Midbrain (tissue), 1 donor: ENCODE measurements at regions not wholly inside any gene's neighbourhood (a gene's known extent, or its start where the extent isn't known, plus 50 kb on each side); places are given as distances from the start of the nearest gene placed in this dataset.

Experiments
- DNase-seq: peaks from one replicate; lab custom pipeline; 2025; lab: John Stamatoyannopoulos, UW

DNA sequence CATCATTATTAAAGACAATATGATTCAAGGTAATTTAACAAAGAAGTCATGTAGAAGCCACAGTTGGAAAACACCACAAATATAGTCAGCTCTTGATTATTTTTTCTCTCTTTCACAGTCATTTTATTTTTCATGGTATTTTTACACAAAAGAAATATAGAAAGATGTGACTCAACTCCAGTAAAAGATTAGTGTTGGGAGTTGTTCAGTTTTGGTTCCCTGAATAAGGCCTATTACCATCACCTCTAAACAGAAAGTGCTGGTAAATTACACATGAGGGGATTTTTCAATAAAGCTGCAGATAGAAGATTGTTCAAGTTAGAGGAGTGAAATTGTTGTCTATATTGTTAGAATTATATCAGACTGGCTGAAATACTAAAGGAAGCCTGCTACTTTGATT is 107.0 kb downstream of the DDIT4L start:
- no peak for DNase-seq

DNA sequence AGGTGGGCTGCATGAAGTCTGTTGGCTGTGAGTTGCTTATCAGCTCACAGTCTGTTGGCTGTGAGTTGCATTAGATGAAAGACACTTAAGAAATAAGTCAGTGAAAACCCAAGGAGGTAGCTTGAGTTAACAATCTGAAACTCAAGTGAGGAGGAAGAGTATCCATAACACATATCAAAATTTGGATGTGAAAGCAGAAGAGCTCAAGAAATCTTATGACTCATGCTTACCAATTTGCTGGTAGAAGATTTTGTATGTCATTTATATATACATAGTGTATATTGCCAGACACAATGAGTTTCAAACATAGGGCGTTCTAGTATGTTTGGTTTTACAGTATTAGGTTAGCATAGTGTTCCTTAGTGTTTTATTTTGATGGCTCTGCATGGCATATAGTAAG is 107.4 kb downstream of the DDIT4L start:
- no peak for DNase-seq

DNA sequence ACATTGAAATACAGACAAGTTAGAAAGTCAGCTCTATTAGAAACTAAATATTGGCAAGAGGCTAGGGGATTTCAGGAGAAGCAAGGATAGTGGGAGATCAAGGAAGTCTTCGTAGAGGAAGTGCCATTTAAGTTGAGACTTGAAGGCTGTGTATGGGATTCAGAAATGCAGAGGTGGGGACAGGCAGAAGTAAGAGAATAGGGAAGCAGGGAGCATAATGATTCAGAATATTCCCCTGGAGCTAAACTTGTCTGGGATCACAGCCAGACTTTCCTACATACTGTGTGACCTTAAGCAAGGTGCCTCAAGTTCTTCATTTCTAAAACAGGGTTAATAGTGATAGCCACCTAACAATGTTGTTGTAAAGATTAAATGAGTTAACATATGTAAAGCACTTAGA is 108.8 kb downstream of the DDIT4L start:
- no peak for DNase-seq

GRCh38 chr4:100079264-100079663 is 111.0 kb downstream of the DDIT4L start:
- no peak for DNase-seq

DNA sequence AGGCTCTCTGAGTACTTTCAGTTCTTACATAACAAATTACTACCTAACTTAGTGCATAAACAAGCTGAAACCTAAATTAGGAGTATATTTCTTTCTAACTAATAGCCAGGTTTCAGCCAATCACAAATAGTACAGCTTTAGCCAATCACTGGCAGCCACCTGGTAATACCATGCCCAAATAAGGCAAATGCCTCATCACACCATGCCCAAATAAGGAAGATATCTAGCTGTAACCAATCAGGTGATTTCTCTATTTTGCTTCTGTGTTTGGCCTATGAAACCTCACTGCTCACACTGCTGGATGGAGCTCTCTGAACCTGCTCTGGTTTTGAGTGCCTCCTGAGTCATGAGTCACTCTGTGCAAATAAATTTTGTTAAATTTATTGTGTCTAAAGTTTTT is 113.5 kb downstream of the DDIT4L start:
- no peak for DNase-seq

DNA sequence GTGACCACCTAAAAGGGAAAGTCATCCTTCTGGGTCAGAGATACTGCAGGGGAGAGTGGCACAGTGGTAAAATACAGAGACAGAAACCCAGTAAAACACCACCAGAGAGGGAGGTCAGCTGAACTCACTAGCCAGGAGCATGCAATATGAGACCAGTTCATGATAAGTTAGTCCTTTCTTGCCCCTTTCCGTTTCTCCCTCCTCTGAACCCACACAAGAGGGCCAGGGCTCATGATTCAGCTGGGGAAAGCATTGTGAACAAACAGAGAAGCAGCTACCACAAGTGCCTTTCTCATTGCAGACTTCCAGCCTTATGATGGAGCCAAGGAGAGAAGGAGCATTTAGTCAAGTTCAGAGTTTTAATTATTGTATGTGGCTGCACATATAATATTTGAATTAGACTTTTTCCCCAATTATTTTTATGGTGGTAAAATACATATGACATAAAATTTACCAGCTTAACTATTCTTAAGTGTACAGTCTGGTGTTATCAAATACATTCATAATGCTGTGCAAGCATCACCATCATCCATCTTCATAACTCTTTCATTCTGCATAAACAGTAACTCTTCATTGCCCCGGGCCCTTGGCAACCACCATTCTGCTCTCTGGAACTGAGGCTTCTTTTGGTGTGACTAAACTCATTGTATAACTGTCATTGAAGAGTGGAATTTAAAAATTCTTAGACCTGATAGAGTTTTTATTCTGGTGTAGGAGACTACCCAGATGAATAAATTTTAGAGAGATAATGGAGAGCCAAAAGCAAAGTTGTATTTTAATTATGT is 114.6 kb downstream of the DDIT4L start:
- DNase-seq = no peak

GRCh38 chr4:100075056-100075455 is 115.2 kb downstream of the DDIT4L start:
- DNase-seq = no peak

DNA sequence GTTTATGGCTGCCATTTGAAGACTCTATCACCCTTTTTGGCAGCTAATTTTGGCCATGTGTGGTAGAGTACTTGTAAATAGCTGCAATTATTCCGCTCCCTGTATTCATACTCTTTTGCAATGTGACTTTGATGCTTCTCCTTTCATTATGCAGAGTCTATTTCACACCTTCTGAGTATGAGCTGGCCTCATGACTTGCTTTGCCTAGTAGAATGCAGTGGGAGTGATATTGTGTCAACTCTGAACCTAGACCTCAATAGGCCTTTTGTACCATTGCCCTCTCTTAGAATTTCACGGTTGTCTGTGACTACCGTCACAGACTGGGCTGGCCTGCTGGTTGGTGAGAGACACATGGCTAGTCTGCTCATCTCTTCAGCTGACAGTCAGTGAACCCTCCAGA is 118.8 kb downstream of the DDIT4L start:
- DNase-seq = no peak

DNA sequence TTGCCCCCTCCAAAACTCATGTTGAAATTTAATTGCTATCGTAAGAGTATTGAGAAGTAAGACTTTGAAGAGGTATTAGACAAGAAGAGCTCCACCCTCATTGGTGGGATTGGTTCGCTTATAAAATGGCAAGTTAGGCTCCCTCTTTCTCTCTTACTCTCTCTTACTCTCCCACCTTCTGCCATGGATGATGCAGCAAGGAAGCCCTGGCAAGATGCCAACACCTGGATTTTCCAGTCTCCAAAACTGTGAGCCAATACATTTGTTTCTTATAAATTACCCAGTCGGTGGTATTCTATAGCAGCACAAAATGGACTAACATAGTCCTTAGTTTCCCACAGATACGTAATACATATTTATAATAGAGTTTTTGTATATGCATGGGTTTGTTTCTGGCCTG is 119.4 kb downstream of the DDIT4L start:
- no peak for DNase-seq

DNA sequence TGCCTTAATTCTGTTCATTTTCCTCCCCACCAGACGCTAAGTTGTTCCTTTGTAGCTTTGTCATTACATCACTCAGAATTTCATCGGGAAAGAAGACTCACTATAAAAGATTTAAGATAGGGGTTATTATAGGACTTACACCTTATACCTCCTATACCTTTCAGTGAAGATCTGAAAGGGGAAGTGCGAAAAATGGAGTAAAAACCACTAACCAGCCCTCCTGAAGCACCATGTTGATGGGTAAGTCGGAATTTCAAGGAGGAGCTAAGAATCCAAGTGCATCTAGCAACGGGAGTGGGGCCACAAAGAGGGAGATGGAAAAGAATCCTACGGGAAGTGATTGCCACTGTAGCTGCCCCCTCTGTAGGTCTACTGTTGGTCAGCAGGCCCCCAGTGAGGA is 119.1 kb upstream of the H2AZ1 start:
- no peak for DNase-seq

DNA sequence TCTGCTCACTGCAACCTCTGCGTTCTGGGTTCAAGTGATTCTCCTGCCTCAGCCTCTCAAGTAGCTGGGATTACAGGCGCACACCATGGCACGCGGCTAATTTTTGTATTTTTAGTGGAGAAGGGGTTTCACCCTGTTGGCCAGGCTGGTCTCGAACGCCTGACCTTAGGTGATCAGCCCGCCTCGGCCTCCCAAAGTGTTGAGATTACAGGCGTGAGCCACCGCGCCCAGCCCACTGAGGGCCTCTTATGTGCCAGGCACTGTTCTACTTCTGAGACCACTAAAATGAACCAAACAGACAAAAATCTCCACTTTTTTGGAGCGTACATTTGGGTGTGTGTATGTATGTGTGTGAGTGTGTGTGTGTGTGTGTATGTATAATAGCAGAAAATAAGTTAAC is 117.2 kb upstream of the H2AZ1 start:
- DNase-seq = no peak

- DNase-seq = no peak
Observed at GRCh38 chr4:100063355-100063754, 113.3 kb upstream of the H2AZ1 start.

DNA sequence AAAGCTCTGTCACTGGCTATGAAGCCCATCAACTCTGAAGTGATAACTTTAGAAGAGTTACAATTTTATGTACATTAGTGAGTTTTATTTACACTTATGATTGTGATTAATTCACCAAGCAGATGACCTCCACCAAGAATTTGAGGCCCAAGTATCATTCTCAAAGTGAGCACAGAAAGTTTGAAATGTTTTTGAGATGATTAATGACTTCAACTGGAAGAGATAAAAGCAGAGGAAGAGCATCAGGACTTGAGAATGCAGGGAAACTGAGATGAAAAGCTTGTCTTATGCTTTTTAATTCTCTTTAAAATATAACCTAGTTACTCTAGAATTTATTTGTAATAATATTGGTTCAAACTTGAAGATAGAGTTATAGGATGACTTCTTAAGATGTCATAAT is 112.8 kb upstream of the H2AZ1 start:
- no peak for DNase-seq

DNA sequence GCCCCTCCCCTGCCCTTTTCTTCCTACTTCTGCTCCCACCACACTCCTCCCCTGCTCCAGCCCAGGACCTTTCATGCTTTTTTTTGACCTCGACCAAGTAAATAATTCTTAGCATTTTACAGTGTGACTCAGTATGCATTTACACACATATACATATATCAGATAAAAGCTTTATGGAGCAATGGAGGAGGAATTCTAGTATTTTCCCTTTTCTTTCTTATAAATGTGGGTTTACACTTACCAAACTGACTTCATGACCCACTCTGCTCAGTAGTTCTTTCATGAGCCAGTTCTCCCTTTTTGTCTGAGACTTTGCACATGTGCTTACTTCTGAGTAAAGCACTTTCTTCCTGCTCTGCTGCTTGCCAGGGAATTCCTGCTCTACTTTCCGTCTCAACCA is 111.8 kb upstream of the H2AZ1 start:
- no peak for DNase-seq

GRCh38 chr4:100060765-100061416 is 110.8 kb upstream of the H2AZ1 start:
- no peak for DNase-seq

GRCh38 chr4:100059467-100059866 is 109.4 kb upstream of the H2AZ1 start:
- no peak for DNase-seq

DNA sequence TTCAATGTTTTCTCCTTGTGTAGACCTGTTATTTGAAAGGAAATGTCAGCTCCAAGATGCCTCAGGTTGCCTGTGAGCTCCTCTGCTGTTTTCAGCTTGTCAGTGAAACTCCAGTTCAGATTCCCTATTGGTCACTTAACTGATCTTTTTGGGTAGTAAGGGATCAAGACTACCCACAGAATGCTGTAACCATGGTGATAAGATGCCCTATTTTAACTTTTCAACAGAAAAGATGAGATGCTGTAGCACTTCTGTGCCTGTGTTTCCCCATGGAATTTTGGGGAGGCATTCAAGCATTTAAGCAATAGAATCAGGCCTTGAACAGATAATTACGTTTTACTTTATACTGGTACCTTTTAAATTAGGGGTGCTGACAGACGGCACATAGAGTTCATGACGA is 106.6 kb upstream of the H2AZ1 start:
- DNase-seq = no peak

- DNase-seq = no peak
Observed at GRCh38 chr4:100054071-100054470, 104.0 kb upstream of the H2AZ1 start.

GRCh38 chr4:100049872-100050271 is 99.8 kb upstream of the H2AZ1 start:
- no peak for DNase-seq

DNA sequence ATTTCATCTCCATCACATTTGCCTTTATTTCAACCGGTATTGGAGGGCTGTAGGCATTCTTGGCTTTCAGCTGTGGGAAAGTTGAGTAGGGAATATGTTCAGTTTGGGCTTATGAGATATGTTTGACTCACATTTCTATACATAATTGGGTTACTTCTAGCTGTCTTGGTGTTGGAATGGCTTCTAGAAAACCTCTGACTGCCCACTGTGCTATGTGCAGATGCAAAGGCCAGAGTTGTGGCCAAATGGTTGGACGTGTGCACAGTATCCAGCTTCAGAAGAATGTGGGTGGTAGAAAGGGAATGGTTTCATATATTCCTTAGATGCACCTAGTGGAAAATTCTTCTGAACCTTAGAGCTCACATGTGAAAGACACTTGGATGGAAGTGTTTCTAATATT is 92.6 kb upstream of the H2AZ1 start:
- DNase-seq = no peak

GRCh38 chr4:100042235-100042634 is 92.2 kb upstream of the H2AZ1 start:
- DNase-seq = no peak

DNA sequence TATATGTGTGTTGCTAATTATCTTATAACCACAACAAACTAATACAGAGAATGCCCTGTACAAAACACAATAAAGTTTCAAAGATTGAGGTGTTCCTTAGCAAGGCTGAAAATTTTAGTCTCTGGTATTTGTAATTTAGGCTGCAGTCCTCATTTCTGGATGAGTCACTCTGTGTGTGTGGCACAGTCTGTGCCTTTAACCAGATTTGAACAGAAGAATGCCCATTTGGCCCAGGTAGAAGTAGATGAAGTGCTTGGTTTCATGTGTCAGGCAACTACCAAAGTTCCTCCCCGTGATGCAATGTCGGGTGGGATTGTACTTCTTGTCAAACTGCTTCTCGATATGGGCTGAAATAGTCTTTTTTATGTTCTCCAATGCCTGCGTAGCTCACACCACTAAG is 91.6 kb upstream of the H2AZ1 start:
- DNase-seq = no peak

DNA sequence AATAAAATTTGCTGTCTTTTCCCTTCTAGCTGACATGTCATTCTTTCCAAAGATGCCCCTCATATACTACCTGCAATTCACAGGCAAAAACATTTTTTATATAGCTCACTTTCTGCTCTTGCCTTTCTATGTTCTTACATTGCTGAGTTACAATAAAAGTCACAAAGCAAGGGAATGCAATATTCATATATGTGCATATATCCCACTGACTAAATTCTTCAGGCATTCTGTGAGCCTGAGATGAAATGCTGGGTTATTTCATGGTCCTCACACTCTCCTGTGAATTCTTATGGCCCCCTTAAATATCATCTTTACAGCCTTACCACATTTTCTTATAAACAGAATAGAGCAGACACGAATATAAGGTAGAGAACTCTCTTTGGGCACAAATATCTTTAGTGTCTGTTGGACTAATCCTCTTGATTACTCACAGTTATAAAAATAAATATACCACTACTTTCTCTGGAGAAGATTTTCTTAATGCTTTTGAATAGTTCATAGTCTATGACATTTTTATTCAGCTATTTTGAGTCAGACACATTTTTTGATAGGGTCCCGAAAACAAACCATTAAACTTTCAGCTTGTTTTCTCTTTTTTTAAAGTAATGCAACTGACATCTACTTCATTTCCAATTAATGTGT is 84.1 kb upstream of the H2AZ1 start:
- no peak for DNase-seq
